Tongue (tissue), 1 donor: ENCODE measurements at regions not wholly inside any gene's neighbourhood (a gene's known extent, or its start where the extent isn't known, plus 50 kb on each side); places are given as distances from the start of the nearest gene placed in this dataset.
A peak's percentile ranks its signal among the peaks of the same experiment; 100 is the strongest.
"Not testable (repeated sequence)": the region's sequence is repeated elsewhere in the genome, so short reads cannot be mapped to it uniquely, and the experiment has no call there.

ENCODE experiments used
- DNase-seq: peaks from one replicate; pipeline ENCODE4 v3.0.0-alpha.2; 2015

GRCh38 chr2:57443086-57443485 is 603.5 kb upstream of the VRK2 start:
- DNase-seq: no peak

- DNase-seq: no peak
These were observed 602.6 kb upstream of the VRK2 start for GRCh38 chr2:57443973-57444521.

- no peak for DNase-seq
These were observed 601.7 kb upstream of the VRK2 start for GRCh38 chr2:57444752-57445430.

- peak; percentile 45 for DNase-seq
These were observed 597.8 kb upstream of the VRK2 start for GRCh38 chr2:57448816-57449215.

GRCh38 chr2:57450170-57450569 is 596.4 kb upstream of the VRK2 start:
- DNase-seq: no peak

GRCh38 chr2:57452634-57453033 is 594.0 kb upstream of the VRK2 start:
- DNase-seq: no peak

GRCh38 chr2:57453945-57454344 is 592.7 kb upstream of the VRK2 start:
- DNase-seq: no peak

- DNase-seq: no peak
These were observed 586.0 kb upstream of the VRK2 start for GRCh38 chr2:57460396-57461276.

- DNase-seq: peak; percentile 37
These were observed 585.0 kb upstream of the VRK2 start for GRCh38 chr2:57461624-57462023.

GRCh38 chr2:57465067-57465466 is 581.5 kb upstream of the VRK2 start:
- DNase-seq: no peak

GRCh38 chr2:57465967-57466366 is 580.6 kb upstream of the VRK2 start:
- no peak for DNase-seq

- no peak for DNase-seq
These were observed 571.2 kb upstream of the VRK2 start for GRCh38 chr2:57475391-57475790.

GRCh38 chr2:57479981-57480380 is 566.6 kb upstream of the VRK2 start:
- no peak for DNase-seq

- no peak for DNase-seq
These were observed 558.5 kb upstream of the VRK2 start for GRCh38 chr2:57488061-57488460.

- no peak for DNase-seq
These were observed 555.9 kb upstream of the VRK2 start for GRCh38 chr2:57490741-57491140.

GRCh38 chr2:57491213-57491612 is 555.4 kb upstream of the VRK2 start:
- no peak for DNase-seq

- not testable (repeated sequence) for DNase-seq
These were observed 552.6 kb upstream of the VRK2 start for GRCh38 chr2:57493966-57494365.

- DNase-seq: peak; percentile 84
These were observed 549.0 kb upstream of the VRK2 start for GRCh38 chr2:57497489-57498096.

- no peak for DNase-seq
These were observed 541.8 kb upstream of the VRK2 start for GRCh38 chr2:57504787-57505186.

GRCh38 chr2:57509189-57509588 is 537.4 kb upstream of the VRK2 start:
- DNase-seq: no peak

- no peak for DNase-seq
These were observed 535.9 kb upstream of the VRK2 start for GRCh38 chr2:57510704-57511103.

- no peak for DNase-seq
These were observed 531.2 kb upstream of the VRK2 start for GRCh38 chr2:57515366-57515765.
